ENCODE measurements at regions not wholly inside any gene's neighbourhood (a gene's known extent, or its start where the extent isn't known, plus 50 kb on each side); places are given as distances from the start of the nearest gene placed in this dataset.
A peak's percentile ranks its signal among the peaks of the same experiment; 100 is the strongest.
"Not testable (repeated sequence)": the region's sequence is repeated elsewhere in the genome, so short reads cannot be mapped to it uniquely, and the experiment has no call there.

- DNase-seq (ENCODE audit: low spot score) = no peak
These were observed 80.5 kb downstream of the ZIC3 start for GRCh38 chrX:137646472-137646871.

- DNase-seq (ENCODE audit: low spot score) = no peak
These were observed 85.7 kb downstream of the ZIC3 start for GRCh38 chrX:137651647-137652046.

- DNase-seq (ENCODE audit: low spot score) = no peak
These were observed 86.2 kb downstream of the ZIC3 start for GRCh38 chrX:137652086-137652485.

GRCh38 chrX:137654481-137654880, 88.6 kb downstream of the ZIC3 start:
- peak; percentile 35 for DNase-seq (ENCODE audit: low spot score)

- no peak for DNase-seq (ENCODE audit: low spot score)
These were observed 101.8 kb downstream of the ZIC3 start for GRCh38 chrX:137667776-137668175.

- no peak for DNase-seq (ENCODE audit: low spot score)
These were observed 118.7 kb downstream of the ZIC3 start for GRCh38 chrX:137684591-137684990.

GRCh38 chrX:137695417-137695816, 129.5 kb downstream of the ZIC3 start:
- peak; percentile 57 for DNase-seq (ENCODE audit: low spot score)

- DNase-seq (ENCODE audit: low spot score) = no peak
These were observed 141.4 kb downstream of the ZIC3 start for GRCh38 chrX:137707348-137707747.

GRCh38 chrX:137742846-137743245, 176.9 kb downstream of the ZIC3 start:
- DNase-seq (ENCODE audit: low spot score) = no peak

GRCh38 chrX:137743414-137743813, 177.5 kb downstream of the ZIC3 start:
- DNase-seq (ENCODE audit: low spot score) = no peak

- DNase-seq (ENCODE audit: low spot score) = no peak
These were observed 180.4 kb downstream of the ZIC3 start for GRCh38 chrX:137746289-137746688.

- no peak for DNase-seq (ENCODE audit: low spot score)
These were observed 181.5 kb downstream of the ZIC3 start for GRCh38 chrX:137747244-137748043.

GRCh38 chrX:137748827-137749226, 182.9 kb downstream of the ZIC3 start:
- no peak for DNase-seq (ENCODE audit: low spot score)

- DNase-seq (ENCODE audit: low spot score) = no peak
These were observed 183.3 kb downstream of the ZIC3 start for GRCh38 chrX:137749246-137749645.

- no peak for DNase-seq (ENCODE audit: low spot score)
These were observed 205.6 kb downstream of the ZIC3 start for GRCh38 chrX:137771537-137771936.

- DNase-seq (ENCODE audit: low spot score) = no peak
These were observed 226.3 kb downstream of the ZIC3 start for GRCh38 chrX:137792214-137792613.

GRCh38 chrX:137797926-137798325, 232.0 kb downstream of the ZIC3 start:
- DNase-seq (ENCODE audit: low spot score) = not testable (repeated sequence)

GRCh38 chrX:137823257-137823656, 257.3 kb downstream of the ZIC3 start:
- no peak for DNase-seq (ENCODE audit: low spot score)

GRCh38 chrX:137847376-137847775, 281.4 kb downstream of the ZIC3 start:
- DNase-seq (ENCODE audit: low spot score) = no peak

GRCh38 chrX:137848266-137848905, 282.5 kb downstream of the ZIC3 start:
- DNase-seq (ENCODE audit: low spot score) = no peak

GRCh38 chrX:137852502-137852901, 286.6 kb downstream of the ZIC3 start:
- DNase-seq (ENCODE audit: low spot score) = no peak

- no peak for DNase-seq (ENCODE audit: low spot score)
These were observed 289.6 kb downstream of the ZIC3 start for GRCh38 chrX:137855490-137855889.

- DNase-seq (ENCODE audit: low spot score) = no peak
These were observed 292.2 kb downstream of the ZIC3 start for GRCh38 chrX:137858106-137858505.

Measured in umbilical cord (tissue), 1 donor.